Ecto neural progenitor cell (in vitro differentiated cells): ENCODE measurements at regions not wholly inside any gene's neighbourhood (a gene's known extent, or its start where the extent isn't known, plus 50 kb on each side); places are given as distances from the start of the nearest gene placed in this dataset.

Experiments used
- DNase-seq: peaks from one replicate; pipeline ENCODE4 v3.0.0-alpha.2; 2018; ENCODE audit warnings: low spot score

DNA sequence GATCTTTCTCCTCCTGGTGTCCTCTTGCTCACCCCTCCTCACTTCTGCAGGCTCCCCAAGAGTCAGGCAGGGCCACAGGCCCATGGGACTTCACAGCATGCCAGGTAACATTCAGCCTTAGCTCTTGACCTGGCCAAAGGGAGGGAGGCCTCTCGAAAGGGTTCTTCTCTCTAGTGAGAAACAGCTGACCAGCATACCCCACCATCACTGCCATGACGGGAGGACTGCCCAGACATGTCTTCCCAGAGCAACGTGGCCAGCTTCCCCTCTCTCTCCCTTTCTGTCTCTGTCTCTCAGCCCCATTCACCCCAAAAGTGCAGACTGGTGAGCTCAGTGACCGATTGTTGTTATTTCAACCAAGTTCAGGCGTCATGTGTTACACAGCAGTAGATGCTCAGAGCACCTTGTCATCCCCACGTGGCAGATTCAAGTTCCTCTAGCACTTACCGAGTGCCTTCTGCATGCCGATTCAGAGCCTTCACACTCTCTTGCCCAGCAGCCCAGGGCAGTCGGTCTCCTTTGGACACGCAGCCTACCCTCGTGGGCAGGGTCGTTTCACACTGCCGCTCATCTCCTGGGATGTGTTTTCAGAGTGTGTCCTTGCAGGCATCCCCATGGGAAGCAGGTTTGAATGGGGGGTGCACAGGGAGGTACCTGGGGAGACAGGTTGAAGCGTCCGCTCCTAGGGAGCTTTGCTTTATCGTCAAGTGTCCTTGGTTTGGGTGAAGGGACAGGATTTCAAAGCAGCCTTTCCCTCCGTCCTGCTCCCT is 259.9 kb downstream of the NDUFA10 start:
- no peak for DNase-seq

DNA sequence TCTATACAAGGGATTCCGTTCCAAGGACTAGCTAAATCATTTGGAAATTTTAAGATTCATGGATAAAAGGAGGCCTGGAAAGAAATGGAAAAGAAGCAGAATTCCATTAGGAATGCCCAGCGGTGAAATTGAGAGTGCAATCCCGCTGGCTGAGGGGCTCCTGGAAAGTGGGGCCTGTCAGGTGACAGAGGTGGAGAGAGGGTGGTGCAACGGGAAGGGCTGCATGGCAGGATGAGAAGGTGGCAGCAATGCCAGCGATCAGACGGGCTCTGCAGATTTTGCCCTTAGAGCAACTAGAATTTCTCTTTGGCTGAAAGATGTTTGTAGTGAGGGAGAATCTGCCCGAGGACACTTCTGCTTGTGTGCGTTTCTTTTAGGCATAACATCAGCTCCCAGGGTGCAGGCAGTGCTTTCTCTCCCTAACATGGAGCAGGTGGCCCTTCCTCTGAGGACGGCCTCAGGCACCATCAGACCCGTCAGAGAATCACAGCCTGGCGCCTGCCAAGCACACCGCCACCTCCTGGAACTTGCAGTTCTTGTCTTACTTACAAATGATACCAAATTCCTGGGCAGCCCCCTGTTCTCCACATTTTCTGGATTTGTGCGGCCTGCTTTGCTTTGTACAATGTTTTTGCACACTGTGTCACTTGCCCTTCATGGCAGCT is 261.6 kb downstream of the NDUFA10 start:
- DNase-seq, result no peak

DNA sequence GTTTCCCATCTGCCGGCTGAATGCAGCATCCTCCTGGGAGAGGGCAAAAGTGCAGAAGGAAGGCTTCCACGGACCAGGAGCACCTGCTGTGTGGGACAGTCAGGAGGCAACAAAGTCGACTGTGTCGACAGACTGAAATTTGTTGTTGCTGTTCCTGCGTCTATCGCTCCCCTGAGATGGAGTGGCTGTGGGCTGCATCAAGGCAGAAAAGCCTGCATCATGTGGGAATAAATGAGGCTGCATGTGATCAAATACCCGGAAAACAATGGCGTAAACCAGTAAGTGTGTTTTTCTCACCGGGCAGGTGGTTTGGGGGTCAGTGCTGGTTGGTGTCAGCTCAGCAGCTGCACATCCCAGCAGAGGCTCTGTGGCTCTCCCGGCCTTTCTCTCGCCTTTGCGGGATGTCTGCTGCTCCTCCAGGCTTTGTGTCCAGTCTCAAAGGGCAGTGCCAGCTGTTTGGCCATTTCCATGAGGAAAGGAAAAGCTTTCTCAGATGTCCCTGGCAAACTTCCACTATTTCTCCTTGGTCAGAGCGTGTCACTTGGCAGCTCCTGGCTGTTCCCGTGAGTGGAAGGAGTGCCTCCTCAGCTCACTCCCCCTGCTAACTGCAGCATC is 262.4 kb downstream of the NDUFA10 start:
- no peak for DNase-seq

DNA sequence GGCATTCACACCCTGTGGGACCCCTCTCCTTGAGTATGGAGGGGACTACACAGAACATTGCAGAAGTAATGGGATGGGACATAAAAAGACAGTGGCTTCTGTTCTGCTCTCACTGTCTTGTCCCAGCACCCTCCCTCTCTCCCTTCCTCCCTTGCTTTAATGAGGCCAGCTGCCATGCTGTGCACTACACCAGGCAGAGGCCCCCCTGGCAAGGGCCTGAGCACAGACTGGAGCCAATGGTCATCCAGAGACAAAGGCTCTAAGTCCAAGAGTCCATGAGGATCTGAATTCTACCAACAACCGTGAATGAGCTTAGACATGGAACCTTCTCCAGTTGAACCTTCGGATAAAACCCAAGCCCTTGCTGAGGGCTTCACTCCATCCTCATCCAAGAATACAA is 263.0 kb downstream of the NDUFA10 start:
- DNase-seq, result no peak

DNA sequence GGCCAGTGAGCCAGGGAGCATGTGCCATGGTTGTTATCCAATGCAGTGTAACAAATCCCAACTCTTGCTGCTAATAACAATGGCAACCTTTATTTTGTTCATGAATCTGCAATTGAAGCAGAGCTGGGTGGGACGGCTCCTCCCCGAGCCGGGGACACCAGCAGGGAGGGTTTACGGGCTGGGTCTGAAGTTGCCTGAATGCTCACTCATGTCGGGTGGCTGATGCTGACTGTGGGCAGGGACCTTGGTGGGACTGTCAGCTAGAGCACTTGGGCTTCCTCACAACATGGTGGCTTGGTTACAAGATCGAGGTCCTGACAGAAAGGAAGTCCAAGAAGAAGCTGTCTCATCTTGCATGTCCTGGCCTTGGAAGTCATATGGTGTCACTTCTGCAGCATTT is 264.5 kb downstream of the NDUFA10 start:
- no peak for DNase-seq

DNA sequence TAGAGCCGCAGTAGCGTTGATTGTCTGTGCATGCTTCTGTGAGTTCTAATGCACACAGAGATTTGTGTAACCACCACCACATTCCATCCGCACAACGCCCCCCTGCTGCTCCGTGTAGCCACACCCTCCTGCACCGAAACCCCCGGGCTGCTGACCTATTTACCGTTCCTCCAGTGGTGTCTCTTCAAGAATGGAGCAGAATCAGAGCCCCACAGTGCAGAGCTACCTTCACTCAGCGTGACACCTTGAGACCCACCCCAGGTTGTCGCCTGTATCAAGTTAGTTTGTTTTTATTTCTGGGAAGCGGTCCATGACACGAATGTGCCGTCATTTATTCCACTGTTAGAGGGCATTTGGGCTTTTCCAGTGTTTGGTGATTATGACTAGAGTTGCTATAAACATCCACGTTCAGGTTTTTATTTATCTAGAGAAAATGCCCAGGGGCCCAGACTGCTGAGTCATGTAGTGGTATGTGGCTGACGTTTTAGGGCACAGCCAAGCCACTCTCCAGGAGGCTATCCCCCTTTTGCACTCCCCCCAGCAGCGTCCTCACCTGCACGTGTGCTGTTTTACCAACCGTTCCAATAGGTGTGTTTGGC is 266.8 kb downstream of the NDUFA10 start:
- no peak for DNase-seq

DNA sequence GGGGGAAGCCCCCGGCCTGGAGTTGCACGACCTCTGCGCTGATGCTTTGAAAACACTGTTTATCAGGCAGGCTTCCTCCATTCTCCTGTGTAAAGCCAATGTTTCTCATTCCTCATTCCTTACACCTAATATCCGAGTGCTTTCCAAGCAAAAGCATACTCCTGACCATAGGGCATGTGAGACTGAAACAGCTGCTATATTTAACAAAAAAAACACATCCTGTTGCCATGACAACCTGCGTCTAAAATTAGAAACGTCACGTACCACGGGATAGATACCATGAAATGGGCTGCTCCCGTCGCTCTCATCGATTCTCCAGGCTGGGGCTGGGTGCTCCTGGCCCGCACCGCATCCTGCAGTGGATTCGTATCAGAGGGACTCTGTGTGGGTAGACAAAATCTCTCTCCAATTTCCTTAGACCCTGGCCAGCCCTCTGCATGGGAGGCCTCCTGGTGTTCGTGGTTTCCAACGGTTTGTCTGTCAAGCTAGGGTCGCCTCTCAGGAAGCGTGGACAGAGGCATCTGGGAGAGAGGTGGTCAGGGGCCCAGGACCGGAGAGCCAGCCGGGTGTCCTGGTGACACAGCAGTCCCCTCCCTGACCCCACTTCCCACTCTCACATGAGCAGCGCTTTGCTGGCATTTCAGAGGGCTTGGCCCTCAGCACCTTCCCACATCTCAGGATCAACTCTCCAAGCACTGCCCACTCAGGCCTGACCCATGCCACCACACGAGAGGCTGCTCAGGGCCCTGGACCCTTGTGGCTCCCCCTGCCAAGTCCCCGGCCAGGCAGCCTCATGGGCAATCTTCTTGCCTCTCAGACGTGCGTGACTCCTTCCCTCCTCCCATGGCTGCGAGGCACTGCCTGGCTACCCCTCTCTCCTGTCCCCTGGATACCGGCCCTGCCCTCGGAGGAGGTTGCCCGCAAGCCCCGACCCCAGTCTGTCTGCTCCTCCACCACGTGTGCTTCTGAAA is 268.1 kb downstream of the NDUFA10 start:
- DNase-seq, result no peak

DNA sequence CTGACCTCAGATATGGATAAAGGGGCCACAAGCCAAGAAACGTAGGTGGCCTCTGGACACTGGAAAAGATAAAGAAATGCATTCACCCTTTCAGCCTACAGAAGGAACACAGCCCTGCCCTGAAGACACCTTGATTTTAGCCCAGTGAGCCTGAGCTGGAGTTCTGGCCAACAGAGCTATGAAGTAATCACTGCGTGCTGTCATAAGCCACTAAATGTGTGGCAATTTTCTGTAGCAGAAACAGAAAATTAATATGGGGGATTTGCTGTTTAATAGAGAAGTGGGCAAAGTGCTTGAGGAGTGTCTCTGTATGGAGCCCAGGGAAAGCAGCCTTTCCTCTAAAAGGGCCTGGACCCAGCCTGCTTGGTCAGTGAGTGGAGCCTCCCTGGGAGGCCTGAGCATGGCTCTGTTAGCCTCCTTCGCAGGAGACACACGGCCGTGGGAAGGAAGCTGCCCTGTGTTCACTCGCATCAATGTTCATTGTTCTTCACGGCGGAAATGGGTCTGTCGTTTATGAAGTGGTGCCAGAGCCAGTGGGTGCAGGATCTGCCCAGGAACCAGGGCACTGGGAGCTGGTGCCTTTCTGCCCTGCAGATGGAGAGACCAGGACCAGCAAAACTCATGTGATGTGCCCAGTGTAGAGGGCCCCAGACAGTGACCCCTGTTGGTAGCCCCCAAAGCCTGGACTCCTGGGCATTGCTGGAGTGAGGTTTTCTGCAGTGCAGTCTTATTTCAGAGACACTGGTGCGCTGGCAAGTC is 268.9 kb downstream of the NDUFA10 start:
- no peak for DNase-seq

DNA sequence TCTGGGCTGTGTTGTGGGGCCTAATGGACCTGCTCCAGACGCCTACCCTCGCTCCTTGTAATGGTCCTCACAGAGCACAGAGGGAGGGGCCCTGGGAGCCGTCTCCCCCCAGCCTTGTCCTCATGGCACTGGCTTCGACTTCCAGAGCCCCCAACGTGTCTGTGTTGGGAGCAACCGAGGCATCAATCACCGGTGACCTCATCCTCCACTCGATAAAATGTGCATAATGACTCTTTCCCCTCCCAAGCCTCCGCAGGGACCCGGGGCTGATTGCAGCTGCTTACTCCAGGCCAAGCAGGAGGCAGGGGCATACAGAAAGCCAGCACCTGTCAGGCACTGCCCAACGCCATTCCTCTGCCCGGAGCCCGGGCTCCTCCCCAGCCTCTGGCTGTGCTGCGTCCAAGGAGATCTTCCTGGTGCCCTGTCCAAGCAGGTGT is 271.7 kb downstream of the NDUFA10 start:
- DNase-seq, result no peak

DNA sequence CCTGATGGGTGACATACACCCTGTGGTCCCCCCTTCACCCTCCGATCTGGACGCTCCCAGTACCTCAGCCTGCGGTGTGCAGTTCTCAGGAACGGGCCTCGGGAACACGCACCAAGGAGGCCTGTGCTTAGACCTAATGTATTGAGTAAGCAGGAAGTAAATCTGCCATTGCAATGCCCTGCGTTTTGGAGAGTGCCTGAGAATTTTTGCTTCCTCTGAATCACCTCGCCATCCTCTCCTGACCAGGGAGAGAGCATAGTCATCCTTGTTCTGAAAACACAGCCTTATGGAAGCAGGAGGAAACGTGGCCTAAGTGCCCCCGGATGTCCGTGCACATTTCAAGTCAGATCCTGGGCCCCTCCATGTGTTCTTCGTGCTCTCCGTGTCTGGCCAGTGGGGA is 272.2 kb downstream of the NDUFA10 start:
- DNase-seq, result no peak

DNA sequence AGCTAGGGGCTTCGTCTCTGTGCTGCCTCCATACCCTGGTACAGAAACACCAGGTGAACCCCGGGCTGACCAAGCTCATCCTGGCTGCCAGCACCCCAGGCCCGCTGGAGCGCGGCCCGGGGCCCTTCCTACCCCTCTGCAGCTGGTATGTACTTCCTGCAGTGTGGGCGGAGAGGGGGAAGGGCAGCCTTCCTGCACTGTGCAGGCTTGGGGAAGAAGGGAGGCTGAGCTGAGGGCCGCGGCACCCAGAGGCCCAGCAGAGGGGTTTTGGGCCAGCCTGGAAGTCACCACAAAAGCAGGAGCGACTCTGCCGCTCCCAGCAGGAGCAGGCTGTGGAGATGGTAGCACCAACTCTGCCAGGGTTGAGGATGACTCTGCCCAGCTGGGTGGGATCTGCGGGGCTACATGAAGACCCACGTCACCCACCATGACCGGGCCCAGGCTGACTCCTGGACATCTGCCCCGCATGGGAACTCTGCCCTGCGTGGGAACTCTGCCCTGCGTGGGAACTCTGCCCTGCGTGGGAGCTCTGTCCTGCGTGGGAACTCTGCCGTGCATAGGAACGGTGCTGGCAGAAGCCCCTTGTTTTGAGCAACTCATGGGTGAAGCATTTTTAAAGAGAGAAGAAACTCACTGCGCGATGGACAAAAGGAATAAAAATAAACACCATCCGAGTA is 273.3 kb downstream of the NDUFA10 start:
- no peak for DNase-seq

DNA sequence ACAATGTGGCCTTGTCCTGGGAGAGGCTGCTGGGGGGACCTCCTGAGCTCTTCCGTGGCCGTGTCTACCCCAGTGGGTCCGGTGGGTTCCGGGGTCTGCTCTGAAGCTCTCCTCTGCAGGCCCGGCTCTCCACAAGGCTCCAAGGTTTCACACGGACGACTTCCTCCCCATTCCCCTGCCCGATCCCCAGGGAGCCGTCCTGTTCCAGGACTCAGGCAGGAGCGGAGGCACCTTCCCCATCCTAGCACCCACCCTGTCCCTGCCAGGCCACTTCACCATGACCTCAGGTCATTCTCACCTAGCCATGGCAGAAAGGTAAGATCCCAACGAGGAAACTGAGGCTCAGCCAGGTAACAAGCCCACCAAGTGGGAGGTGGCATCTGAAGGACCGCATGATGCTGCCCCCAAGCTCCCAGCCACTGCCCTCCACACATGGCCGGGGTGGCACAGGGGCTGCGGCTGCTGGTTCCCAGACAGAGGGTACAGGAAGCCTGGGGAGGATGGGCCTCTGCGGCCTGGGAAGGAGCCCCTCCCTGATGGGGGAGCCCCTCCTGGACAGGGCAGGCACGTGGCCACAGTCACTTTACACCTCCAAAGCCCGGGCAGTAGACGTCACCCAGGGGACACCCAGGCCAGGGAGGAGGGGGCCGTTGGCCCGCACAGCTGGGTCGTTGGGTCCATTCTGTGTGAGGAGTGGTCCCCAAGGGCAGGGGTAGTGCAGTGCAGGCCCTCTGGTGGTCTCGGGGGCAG is 274.0 kb downstream of the NDUFA10 start:
- no peak for DNase-seq

DNA sequence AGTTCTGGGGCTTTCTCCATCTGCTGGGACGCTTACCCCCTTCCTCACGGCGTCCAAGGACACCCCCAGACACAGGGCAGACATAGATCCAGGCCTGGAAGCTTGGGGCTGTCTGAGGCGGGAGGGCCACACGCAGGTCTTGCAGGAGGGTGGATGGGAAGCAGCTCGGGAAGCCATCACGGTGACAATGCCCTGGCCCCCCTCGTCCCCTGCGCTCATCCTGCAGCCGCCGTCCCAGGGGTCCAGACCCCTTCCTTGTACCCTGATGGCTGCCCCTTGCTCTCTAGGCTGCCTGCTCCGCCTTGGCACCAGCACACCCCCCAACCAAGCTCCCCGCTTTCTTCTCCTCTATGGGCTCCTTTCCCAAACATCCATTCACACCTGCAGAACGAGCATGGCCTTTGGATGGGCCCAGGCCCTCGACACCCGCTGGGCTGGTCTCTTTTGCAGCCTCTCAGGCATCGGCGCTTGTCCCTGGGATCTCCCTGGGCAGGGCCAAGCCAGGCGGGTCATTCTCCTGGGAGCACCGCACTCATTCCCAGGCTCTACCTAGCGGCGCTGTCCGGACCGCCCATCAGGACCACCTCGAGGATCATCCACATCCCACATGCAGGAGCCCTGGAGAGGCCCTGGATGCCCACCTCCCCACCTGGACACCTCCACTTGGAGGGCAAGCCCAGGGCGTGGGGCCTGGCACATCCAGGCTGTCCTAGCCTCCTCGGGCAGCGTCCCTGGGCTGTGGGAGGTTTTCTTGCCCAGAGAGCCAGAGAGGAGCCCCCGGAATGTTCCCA is 274.9 kb downstream of the NDUFA10 start:
- no peak for DNase-seq

DNA sequence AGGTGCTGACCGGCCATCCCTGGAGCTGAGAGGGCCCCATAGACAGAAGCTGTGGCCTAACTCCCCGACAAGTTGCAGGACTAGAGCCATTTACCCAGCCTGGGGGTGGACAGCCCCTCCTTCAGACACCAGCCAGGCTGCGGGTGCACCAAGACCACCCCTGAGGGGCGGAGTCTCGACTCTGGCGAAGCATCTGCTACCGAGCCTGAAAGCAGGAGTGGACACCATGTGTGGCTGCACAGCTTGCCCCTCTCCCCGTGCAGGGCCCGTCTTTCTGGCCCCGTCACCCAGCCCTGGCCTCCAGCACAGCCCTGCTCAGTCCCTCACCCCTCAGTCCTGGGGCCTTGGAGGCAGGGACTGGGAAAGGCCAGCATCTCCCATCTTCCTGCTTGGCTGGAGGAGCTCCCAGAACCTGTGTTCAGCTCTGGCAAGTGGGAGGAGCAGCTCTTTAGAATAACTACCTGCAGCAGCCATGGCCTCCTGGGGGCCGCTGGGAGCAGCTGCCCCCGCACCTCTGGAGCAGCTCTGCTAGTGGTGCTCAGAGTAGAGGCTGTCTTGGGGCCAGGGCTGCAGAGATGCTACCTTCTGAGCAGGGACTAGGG is 275.8 kb downstream of the NDUFA10 start:
- DNase-seq, result no peak

DNA sequence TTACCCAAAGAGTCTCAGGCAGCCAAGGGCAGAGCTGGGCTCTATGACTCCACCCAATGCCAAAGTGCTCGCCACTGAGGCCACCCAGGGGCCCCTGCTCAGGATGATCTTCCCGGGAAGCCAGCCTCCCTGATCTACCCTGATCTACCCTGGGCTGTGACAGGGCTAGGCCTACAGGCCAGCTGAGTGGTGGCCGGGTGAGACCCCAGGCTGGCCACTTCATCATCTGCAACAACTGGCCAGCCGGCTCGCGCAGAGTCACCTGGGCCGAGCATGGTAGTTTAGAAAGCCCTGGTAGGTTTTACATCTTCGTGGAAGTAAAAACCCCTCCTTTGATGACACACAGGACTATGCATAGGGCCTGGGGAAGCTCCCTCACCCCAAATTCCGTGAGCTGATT is 276.3 kb downstream of the NDUFA10 start:
- DNase-seq, result no peak

DNA sequence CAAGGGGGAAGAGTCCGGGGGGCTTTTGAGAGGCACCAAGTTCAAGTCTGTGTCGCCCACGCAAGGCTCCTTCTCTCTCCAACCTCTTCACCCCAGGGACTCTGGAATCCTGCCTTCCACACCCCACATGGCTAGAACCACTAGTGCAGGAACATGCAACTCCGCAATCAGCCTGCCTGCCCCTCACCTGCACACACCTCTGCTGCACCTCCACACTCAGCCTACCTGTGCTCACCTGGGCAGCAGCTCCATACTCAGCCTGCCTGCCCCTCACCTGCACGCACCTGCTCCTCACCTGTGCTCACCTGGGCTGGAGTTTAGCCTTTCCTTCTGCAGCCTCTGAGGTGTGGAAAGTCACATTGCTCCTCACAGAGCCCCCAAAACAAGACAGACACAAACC is 277.4 kb downstream of the NDUFA10 start:
- no peak for DNase-seq

DNA sequence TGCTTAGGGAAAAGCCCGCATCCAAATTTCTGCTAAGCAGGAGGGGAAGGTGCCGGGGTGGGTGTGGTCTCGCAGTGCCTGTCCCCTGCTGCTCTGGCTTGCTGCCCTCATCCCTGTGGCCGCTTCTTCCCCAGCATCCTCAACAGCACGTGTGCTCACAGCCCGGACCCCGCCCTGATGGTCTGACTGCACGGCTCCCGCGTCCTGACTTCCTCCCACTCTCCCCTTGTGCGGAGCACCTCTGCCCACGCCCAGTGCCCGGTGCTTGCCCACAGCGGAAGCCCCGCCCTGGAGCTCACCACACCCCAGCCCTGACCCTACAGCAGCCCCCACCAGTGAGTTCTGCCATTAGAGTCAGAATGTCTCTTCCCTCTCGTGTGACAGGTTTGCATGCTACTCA is 277.9 kb downstream of the NDUFA10 start:
- no peak for DNase-seq

DNA sequence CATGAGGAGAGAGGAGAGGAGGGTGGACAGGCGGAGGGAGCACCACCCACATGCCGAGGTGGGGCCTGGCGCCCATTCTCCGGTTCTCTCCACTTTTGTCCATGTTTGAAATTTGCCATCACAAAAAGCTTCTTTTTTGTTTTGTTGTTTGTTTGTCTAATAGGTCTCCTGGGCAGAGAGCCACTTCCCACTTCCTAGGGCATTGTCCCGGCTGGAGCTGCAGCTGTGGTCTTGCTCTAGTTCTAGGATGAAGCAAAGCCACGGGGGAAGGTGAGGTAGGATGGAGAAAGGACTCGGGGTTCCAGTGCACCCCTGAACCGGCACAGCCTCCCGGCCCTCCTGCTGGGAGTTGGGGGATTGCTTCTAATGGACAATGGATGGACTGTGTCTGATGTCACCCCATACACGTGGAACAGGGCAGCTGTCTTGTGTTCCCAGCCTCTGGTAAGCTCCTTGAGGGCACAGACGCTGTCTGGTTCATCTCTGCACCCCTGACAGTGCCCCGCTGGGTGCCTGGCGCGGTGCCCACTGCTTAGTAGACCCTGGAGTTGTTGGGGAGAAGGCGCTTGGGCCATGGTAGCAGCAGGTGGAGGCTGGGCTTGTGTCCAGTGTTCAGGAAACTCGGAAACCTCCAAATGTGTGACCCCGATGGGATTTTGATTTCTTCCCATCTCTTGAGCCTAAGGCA is 278.4 kb downstream of the NDUFA10 start:
- DNase-seq, result no peak
